WTC11 (cell line): ENCODE measurements at regions not wholly inside any gene's neighbourhood (a gene's known extent, or its start where the extent isn't known, plus 50 kb on each side); places are given as distances from the start of the nearest gene placed in this dataset.

Experiments
- ATF2 ChIP-seq: sonication (generic); formaldehyde crosslinking; IDR thresholded peaks from 2 replicates; pipeline ENCODE4 v1.8.1; 2022; ENCODE audit warnings: low read depth, missing genetic modification reagents, borderline replicate concordance
- CBFB ChIP-seq: sonication (generic); formaldehyde crosslinking; IDR thresholded peaks from 2 replicates; pipeline ENCODE4 v1.8.1; 2022; ENCODE audit warnings: mild to moderate bottlenecking, low read depth, missing genetic modification reagents
- CREM ChIP-seq: sonication (generic); formaldehyde crosslinking; IDR thresholded peaks from 2 replicates; pipeline ENCODE4 v1.8.1; 2022; ENCODE audit warnings: mild to moderate bottlenecking, missing genetic modification reagents, moderate library complexity
- CTCF ChIP-seq: fragments of 200-600 bp; IDR thresholded peaks from 2 replicates; pipeline ENCODE4 v1.8.0; 2022; ENCODE audit warnings: antibody characterized with exemption
- E2F4 ChIP-seq: sonication (generic); formaldehyde crosslinking; IDR thresholded peaks from 2 replicates; pipeline ENCODE4 v1.8.1; 2022; ENCODE audit warnings: low read depth, mild to moderate bottlenecking, moderate library complexity, missing genetic modification reagents, borderline replicate concordance
- ESRRA ChIP-seq: sonication (generic); formaldehyde crosslinking; IDR thresholded peaks from 2 replicates; pipeline ENCODE4 v1.8.1; 2022; ENCODE audit warnings: mild to moderate bottlenecking, missing genetic modification reagents, borderline replicate concordance
- FOXK1 ChIP-seq: sonication (generic); formaldehyde crosslinking; IDR thresholded peaks from 2 replicates; pipeline ENCODE4 v1.8.0; 2022; ENCODE audit warnings: mild to moderate bottlenecking, moderate library complexity, missing genetic modification reagents
- IRF1 ChIP-seq: sonication (generic); formaldehyde crosslinking; IDR thresholded peaks from 2 replicates; pipeline ENCODE4 v1.8.0; 2023; ENCODE audit warnings: missing genetic modification reagents
- JUN ChIP-seq: sonication (generic); formaldehyde crosslinking; IDR thresholded peaks from 2 replicates; pipeline ENCODE4 v1.8.0; 2023; ENCODE audit warnings: mild to moderate bottlenecking, missing genetic modification reagents
- SP1 ChIP-seq: sonication (generic); formaldehyde crosslinking; conservative IDR thresholded peaks from 2 replicates; pipeline ENCODE4 v1.8.1; 2022; ENCODE audit warnings: missing genetic modification reagents
- ZNF138 ChIP-seq: sonication (generic); formaldehyde crosslinking; conservative IDR thresholded peaks from 2 replicates; pipeline ENCODE4 v1.8.1; 2022; ENCODE audit warnings: mild to moderate bottlenecking, moderate library complexity, missing genetic modification reagents
- ZNF512 ChIP-seq: sonication (generic); formaldehyde crosslinking; IDR thresholded peaks from 2 replicates; pipeline ENCODE4 v1.8.1; 2022; ENCODE audit warnings: missing genetic modification reagents, borderline replicate concordance

GRCh38 chr22:49525360-49525759, 302.3 kb downstream of the BRD1 start:
- TF ChIP-seq IRF1 (CRISPR knock-in tag) (no peak), ZNF138 (no peak), CTCF (no peak), CBFB (CRISPR knock-in tag) (no peak), JUN (CRISPR knock-in tag) (no peak), ATF2 (CRISPR knock-in tag) (no peak), E2F4 (CRISPR knock-in tag) (no peak), CREM (CRISPR knock-in tag) (no peak), ESRRA (CRISPR knock-in tag) (no peak), ZNF512 (no peak), FOXK1 (CRISPR knock-in tag) (no peak), SP1 (no peak)
